GM21737 (cell line): ENCODE measurements at regions not wholly inside any gene's neighbourhood (a gene's known extent, or its start where the extent isn't known, plus 50 kb on each side); places are given as distances from the start of the nearest gene placed in this dataset.

Source experiments
- ATAC-seq: cut with Tn5 transposase; IDR thresholded peaks from one replicate; pipeline ENCODE4 v1.9.1; 2021; ENCODE audit warnings: mild to moderate bottlenecking, moderate library complexity; ENCODE audit not compliant: unreplicated experiment

- ATAC-seq: no peak
Observed at GRCh38 chr5:174398171-174398570, 326.2 kb upstream of the MSX2 start.

- ATAC-seq: no peak
Observed at GRCh38 chr5:174399411-174399810, 325.0 kb upstream of the MSX2 start.

GRCh38 chr5:174400461-174400860, 323.9 kb upstream of the MSX2 start:
- ATAC-seq: no peak

- ATAC-seq: no peak
Observed at GRCh38 chr5:174401793-174402192, 322.6 kb upstream of the MSX2 start.

- no peak for ATAC-seq
Observed at GRCh38 chr5:174402222-174402812, 322.1 kb upstream of the MSX2 start.

GRCh38 chr5:174404848-174405247, 319.5 kb upstream of the MSX2 start:
- no peak for ATAC-seq

GRCh38 chr5:174409070-174409469, 315.3 kb upstream of the MSX2 start:
- ATAC-seq: no peak

GRCh38 chr5:174409971-174410370, 314.4 kb upstream of the MSX2 start:
- no peak for ATAC-seq

- ATAC-seq: no peak
Observed at GRCh38 chr5:174410716-174411478, 313.5 kb upstream of the MSX2 start.

- ATAC-seq: no peak
Observed at GRCh38 chr5:174411479-174411819, 312.9 kb upstream of the MSX2 start.

GRCh38 chr5:174412374-174412773, 312.0 kb upstream of the MSX2 start:
- no peak for ATAC-seq

- ATAC-seq: no peak
Observed at GRCh38 chr5:174412941-174413340, 311.4 kb upstream of the MSX2 start.

GRCh38 chr5:174413567-174414314, 310.6 kb upstream of the MSX2 start:
- ATAC-seq: no peak

GRCh38 chr5:174414315-174414710, 310.1 kb upstream of the MSX2 start:
- ATAC-seq: no peak

GRCh38 chr5:174418809-174419539, 305.4 kb upstream of the MSX2 start:
- ATAC-seq: no peak

- ATAC-seq: peak; percentile 64
Observed at GRCh38 chr5:174419540-174420132, 304.7 kb upstream of the MSX2 start.

- ATAC-seq: no peak
Observed at GRCh38 chr5:174420651-174421407, 303.6 kb upstream of the MSX2 start.

GRCh38 chr5:174421408-174421805, 303.0 kb upstream of the MSX2 start:
- no peak for ATAC-seq

GRCh38 chr5:174423558-174423957, 300.8 kb upstream of the MSX2 start:
- ATAC-seq: no peak
